GM19239 (cell line): ENCODE measurements at regions not wholly inside any gene's neighbourhood (a gene's known extent, or its start where the extent isn't known, plus 50 kb on each side); places are given as distances from the start of the nearest gene placed in this dataset.

Source experiments
- DNase-seq: peaks from one replicate; pipeline ENCODE4 v3.0.0; 2011; ENCODE audit warnings: low spot score; ENCODE audit not compliant: insufficient read length
- FAIRE-seq: peaks from 2 replicates; lab custom pipeline; 2011; peaks lifted over from hg19 to GRCh38; lab: Jason Lieb, UNC

DNA sequence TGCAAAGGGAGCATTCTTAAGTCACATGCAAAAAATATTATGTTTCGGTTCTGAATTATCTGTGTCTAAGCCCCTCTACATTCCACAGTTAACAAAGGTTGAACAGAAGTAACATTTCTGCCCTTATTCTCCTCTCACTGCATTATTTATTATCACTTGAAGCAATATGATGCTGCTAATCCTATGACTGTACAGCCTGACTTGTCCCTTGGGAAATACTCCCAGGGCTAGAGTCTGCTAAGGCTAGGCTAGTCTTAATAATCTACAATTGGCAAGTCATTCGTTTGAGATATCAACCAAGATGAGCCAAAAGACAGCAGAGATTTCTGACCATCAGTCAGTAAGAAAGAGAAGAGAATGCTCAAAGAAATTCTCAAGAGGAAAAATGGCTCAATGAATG, 226.9 kb upstream of the HCCS start:
- peak; percentile 83 for FAIRE-seq
- no peak for DNase-seq

DNA sequence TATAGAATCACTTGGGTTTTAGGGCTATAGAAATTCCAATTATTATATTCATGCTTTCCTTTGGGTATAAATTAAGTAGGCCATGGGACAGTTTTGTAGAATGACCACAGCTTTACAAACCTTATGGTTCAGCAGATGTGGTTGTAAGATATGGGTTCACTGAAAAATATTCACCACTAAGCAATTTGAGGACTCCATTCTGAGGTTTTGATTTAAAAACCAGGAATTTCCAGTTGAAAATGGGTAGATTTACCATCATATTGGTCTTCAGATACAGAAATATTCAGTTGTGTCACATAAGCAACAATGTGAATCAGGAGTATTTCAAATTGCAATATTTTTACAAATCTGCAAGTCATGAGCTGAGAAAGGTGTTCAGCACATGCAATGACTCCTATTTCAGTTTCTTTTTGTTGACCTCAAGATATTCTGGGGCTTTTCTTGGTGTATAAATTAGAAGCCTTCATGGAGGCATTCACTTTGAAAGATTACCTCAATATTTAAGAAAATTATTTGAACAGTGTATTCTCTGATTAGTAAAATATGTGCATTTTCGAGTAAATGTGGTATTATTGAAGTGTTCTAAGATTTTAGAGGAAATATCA, 218.4 kb upstream of the HCCS start:
- no peak for FAIRE-seq
- DNase-seq, result no peak

DNA sequence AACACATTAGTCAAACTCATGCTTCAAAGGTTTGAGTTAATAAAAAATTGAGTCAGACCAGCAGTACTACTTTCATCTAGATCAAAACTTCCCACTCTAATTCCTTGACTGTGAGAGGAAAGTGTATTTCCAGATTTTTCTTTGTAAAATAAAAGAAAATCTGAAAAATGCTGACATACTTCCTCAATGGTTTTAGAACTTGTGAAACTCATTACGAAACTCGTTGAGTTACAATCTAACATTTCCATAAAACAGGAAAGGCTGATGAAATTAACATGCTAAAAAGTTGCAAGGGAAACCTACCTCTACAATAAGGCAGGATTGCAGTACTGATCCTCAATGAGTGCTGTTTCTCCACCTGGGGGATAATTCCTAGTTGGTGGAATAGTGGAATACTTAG, 217.8 kb upstream of the HCCS start:
- no peak for FAIRE-seq

GRCh38 chrX:10893976-10894375, 217.2 kb upstream of the HCCS start:
- FAIRE-seq (no peak), DNase-seq (no peak)

More for the DNA sequence above, 217.8 kb upstream of the HCCS start:
- no peak for DNase-seq

- DNase-seq, result no peak
- FAIRE-seq, result no peak
Observed at GRCh38 chrX:10897768-10898167, 213.4 kb upstream of the HCCS start.

DNA sequence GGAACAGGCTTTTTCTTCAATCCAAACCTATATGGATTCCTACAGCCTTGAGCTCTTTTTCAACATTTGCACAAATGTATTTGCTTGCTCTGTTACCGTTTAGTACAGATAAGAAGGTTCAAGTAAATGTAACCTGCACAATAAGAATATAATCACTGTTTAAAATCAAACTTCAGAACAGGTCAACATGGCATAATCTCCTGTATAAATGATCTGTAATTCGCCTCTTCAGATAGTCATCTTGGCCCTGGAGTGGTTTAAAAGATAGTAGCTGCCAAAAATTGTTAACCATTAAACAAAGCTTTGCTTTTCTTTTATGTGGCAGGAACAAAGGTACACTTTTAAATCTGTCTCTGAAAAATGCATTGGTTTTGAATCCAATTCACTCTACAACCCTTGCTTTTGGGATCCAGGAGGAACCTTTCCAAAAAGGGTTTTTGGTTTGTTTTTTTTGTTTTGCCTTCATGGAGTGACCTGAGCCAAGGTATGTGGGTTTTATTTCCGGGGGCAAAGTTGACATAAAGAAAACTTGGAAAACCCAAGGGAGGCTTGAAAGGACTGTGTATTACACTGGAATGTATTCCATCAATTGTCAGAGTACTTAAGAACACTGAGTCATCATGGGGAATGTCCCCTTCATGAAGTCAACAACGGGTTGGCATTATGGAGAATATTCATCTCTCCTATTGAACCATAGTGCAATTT, 210.4 kb upstream of the HCCS start:
- no peak for DNase-seq
- FAIRE-seq, result no peak

DNA sequence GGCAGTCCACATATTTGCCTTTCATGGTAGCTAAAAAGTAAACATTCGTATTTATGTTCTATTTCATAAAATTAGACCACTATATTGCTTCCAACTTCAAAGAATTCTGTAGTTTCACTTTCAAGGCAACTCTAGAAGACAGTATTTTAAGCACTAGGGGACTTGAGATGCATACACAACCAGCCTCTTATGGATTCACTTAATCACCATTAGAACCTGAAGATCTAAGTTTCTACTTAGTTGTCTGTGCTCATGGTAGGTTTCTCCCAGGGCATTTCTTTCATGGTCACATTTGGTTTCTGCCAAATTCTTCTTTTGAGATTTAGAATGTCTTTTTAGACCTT, 209.9 kb upstream of the HCCS start:
- DNase-seq, result no peak
- FAIRE-seq, result peak; percentile 73

DNA sequence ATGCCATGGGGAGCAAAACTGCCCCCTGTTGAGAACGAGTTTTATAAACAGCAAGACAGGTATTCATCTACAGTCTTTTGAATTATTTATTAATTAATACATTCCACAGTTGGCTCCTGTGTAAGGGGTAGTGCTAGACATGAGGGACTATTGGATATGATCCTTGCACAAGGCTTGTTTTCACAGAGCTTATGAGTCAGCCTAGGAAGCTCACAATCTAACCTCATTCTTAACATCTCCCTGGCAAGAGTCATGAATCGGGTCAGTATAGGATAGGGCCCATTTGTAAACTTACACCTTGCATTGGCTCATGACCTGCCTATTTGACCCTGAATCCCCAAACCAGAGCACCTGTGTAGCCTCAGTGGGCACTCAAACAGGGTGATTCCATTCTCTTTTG, 209.1 kb upstream of the HCCS start:
- no peak for DNase-seq
- FAIRE-seq, result no peak

DNA sequence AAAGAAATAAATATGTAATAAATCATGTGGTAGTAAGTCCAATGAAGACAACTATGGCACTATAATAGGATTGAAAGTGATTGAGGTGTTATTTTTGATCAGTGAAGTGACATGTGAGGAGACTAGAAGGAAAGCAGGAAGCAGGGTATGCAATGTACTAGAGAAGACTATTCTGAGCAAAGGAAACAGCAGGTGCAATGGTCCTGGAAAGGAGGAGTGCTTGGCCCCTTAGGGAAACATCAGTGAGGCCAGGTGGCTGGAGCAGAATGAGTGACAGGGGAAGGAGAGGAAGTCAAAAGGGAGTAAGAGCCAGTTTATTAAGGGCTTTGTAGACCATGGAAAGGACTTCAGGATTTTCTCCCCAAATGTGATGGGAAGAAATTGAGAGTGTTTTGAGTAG, 207.6 kb upstream of the HCCS start:
- DNase-seq, result no peak
- no peak for FAIRE-seq

DNA sequence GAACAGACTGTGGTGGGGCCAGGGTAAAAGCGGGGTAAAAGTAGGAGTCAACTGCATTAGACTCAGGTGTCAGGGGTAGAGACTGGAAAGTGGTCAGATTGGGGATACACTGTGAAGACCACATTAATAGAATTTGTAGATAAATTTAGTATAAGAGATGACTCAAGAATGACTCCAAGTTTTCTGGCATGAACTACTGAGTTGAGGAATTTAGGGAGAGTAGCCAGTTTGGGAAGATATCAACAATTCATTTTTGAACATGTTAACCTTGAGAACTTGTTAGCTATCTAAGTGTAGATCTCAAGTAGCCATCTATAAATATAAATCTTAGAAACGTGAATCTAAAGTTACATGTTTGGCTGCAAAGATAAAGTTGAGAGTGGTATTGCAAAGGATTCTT, 206.9 kb upstream of the HCCS start:
- no peak for DNase-seq
- FAIRE-seq, result no peak

DNA sequence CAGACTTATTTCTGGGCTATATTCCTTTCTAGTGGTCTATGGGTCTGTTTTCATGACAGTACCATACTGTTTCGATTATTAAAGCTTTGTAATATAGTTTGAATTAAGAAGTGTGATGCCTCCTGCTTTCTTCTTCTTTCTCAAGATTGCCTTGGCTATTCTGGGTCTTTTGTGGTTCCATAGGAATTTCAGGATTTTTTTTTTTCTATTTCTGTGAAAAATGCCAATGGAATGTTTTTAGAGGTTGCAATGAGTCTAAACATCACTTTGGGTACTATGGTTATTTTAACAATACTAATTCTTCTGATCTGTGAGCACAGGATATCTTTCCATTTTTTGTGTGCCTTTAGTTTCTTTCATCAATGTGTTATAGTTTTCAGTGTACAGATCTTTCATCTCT, 204.3 kb upstream of the HCCS start:
- no peak for FAIRE-seq
- no peak for DNase-seq

- no peak for DNase-seq
- FAIRE-seq, result no peak
Observed at GRCh38 chrX:10922159-10922558, 189.0 kb upstream of the HCCS start.

DNA sequence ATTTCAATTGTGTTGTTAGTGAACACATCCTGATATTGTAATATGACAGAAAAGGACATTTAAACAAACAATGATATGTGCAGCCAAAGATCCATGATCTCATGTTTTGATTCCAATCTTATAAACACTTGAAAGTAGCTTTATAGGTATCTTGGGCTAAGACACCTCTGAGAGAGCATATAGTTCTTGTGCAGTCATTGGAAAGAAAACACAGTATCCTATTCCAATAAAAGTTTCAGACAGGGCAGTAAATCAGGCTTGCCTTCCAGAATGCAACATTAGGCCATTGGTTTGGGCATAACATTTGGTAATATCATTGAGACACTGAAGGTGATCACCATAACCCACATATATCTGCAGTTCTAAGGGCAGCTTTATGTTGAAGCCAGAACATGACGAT, 188.3 kb upstream of the HCCS start:
- FAIRE-seq (no peak), DNase-seq (no peak)

GRCh38 chrX:10923466-10923865, 187.7 kb upstream of the HCCS start:
- DNase-seq, result no peak
- no peak for FAIRE-seq

GRCh38 chrX:10926404-10926803, 184.7 kb upstream of the HCCS start:
- no peak for DNase-seq
- FAIRE-seq, result no peak

- DNase-seq (no peak), FAIRE-seq (no peak)
Observed at GRCh38 chrX:10926891-10927290, 184.2 kb upstream of the HCCS start.

- no peak for FAIRE-seq
Observed at GRCh38 chrX:10929747-10930146, 181.4 kb upstream of the HCCS start.

GRCh38 chrX:10930151-10930550, 181.0 kb upstream of the HCCS start:
- no peak for DNase-seq
- no peak for FAIRE-seq

More at GRCh38 chrX:10929747-10930146, 181.4 kb upstream of the HCCS start:
- DNase-seq, result no peak

GRCh38 chrX:10931976-10932375, 179.2 kb upstream of the HCCS start:
- DNase-seq, result no peak
- FAIRE-seq, result no peak

DNA sequence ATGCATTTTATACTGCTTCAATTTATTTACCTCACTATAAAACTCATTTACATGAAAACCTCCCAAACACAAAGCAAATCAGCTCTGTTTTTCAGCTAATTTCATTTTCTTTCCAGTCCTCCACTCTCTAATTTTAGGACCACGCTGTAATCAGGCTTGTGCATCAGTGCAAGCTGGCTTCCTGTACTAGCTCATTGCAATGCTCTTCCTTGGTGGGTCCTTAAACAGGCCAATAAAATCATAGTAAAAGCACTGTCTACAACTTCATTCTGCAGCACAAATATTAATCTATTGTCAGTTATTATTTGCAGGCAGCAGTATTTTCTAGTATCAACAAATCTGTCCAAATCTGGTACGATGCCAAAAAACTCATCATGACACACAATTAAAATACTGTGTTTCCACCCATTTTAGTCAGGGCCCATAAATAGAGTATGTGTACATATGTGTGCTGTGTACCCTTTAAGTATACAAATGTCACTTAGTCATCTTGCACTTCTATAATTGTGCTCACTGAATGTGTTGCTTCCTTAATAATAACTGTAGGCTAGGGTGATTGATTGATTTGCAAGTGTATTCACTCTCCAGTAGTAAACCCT, 178.2 kb upstream of the HCCS start:
- FAIRE-seq, result no peak
- no peak for DNase-seq

DNA sequence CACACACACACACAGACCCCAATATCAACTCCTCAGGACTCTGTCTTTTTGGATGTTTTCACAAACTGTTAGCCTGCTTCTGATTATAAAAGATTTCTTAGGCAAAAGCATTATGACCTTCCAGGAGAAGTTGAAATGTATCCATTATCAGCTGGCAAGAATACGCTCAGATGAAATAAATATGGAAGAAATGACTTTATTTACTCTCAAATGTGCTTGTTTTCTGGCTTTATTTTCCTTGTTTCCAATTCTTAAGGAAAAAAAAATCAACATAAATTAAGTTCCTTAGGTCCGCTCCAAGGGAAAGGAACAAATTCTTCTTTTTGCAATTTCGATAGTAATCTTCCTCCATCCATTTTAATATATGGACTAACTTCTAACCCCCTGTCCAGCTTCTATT, 175.6 kb upstream of the HCCS start:
- no peak for FAIRE-seq
- no peak for DNase-seq

GRCh38 chrX:10936976-10937375, 174.2 kb upstream of the HCCS start:
- DNase-seq (no peak), FAIRE-seq (no peak)
